ENCODE measurements at regions not wholly inside any gene's neighbourhood (a gene's known extent, or its start where the extent isn't known, plus 50 kb on each side); places are given as distances from the start of the nearest gene placed in this dataset.
"Not testable (repeated sequence)": the region's sequence is repeated elsewhere in the genome, so short reads cannot be mapped to it uniquely, and the experiment has no call there.

DNA sequence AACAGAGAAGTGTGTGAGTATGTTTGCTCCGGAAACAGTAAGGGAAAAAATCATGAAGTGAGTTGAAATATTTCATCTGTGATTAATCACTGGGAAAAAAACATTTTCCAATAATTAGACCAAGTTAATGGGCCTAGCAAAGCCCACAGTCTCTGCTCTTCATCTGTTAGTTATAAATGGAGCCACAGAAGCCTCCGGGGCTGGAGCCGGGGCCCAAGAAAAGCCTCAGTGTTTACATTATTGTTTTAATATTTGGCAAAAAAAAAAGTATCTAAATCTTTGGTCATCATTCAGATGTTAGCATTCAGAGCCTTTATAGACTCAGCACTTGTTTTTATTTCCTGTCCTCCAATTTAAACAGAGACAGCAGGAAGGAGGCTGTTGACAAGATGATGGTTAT lies 115.0 kb downstream of the UBE2U start:
- FAIRE-seq (no peak), DNase-seq (ENCODE audit: insufficient read length, low spot score) (no peak)

DNA sequence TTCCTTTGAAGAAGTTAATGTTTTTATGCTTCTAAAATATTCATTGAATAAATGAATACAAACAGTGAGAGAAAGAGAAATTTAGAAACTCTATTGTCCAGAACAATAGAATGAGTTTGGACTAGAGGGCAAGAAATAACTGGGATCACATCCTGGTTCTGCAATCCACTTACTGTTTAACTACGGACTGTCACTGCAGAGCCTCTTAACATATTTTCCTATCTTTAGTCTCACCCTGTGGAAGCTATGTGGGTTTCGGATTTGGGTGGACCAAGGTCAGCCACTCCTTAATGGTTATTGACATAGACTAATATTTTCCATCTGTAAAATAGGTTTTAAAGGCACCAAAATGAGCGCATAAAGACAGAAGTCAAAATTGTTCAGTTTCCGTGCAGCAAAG lies 116.6 kb downstream of the UBE2U start:
- no peak for DNase-seq (ENCODE audit: insufficient read length, low spot score)
- FAIRE-seq, result no peak

DNA sequence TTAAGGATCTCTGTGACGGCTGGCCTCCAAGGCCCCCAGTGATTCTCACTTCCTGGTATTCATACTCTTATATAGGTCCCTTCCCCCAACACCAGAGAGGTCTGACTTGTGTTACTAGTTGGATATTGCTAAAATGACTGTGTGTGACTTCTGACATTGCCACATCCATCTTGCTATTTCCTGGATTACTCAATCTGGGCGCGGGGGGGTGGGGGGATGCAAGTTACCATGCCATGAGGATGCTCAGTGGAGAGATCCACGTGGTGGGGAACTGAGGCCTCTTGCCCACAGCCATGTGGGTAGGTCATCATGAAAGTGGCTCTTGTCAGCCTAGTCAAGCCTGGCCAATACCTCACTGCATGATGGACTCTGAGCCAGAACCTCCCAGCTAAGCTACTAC lies 117.0 kb downstream of the UBE2U start:
- FAIRE-seq (no peak), DNase-seq (ENCODE audit: insufficient read length, low spot score) (no peak)

DNA sequence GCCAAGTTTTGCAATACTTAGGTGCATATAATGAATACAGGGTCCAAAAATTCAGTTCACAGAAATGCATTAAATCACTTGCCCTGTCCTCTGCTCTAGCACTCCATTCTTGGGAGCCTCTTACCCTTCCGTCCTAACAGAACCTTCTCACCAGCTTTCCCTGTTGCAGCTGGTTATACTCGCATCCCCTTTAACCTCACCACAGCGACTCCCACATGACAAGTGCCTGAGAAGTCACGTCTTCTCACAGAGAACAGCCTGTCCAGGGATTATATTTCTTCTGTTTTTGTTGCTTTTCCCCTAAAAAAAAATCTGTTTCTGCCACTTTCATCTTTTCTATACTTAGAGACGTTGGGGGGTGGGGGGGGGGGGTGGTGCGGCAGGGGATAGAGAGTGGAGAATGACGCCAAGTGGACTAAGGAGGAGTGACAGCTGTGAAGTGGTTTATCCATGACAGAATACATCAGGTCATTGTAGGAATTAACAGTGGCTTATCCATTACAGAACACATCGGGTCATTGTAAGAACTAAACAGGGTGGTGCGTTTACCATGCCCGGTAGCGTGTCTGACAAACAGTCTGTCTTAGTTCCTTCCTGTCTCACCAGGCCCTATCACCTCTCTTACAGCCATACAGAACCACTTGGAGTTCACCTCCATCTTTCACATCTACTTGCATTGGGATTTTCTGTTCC lies 117.6 kb downstream of the UBE2U start:
- FAIRE-seq (no peak), DNase-seq (ENCODE audit: insufficient read length, low spot score) (no peak)

DNA sequence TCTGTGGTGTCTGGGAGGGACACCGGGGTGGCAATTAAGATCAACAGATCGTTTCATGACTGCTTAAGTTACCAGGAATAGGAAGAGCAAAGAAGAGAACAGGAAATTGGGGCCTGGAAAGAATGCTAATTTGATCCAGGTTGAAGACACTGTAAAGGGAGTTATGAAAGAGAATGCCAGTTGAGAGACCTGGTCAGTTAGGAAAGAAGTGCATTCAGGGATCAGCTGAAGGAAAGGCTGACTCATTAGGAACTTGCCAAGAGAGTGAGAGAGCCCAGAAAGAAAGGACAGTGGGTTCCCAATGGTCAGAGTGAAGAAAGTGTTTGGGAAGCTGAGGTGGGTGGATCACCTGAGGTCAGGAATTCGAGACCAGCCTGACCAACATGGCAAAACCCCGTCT lies 119.6 kb downstream of the UBE2U start:
- FAIRE-seq, result no peak
- DNase-seq (ENCODE audit: insufficient read length, low spot score), result no peak

DNA sequence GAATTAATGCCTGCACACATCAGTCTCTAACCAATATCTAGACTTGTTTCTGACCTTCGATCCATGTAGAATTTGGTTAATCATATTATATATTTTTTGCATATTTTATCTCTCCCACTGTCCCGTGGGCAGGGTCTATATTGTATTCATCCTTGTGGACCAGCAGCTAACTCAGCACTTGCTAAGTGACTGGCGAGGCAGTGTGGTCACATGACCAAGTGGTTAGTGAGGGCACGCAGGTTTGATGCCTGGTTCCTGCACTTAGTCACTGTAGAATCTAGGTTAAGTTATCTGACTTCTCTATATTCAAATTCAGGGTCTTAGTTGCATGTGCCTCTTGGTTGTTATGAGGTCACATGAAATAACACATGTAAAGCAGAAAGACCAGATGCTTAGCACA lies 120.5 kb downstream of the UBE2U start:
- FAIRE-seq (no peak), DNase-seq (ENCODE audit: insufficient read length, low spot score) (no peak)

DNA sequence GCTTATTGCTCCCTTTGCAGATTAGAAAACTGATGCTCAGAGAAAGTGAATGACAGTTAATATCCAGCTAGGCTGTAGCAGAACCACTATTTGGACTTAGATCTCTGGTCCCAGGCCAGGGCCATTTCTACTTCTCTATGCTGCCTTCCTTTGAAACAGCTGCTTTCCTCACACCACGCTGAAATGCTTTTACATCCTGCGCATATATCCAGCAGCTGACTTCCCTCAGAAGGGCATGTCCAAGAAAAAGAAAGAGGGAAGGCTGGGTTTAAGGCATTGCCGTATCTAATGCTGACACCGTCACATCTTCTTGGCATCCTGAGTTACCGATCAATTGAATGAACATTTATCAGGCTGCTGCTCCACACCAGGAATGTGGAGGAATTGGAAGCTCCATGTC lies 122.4 kb downstream of the UBE2U start:
- DNase-seq (ENCODE audit: insufficient read length, low spot score), result no peak
- FAIRE-seq, result no peak

DNA sequence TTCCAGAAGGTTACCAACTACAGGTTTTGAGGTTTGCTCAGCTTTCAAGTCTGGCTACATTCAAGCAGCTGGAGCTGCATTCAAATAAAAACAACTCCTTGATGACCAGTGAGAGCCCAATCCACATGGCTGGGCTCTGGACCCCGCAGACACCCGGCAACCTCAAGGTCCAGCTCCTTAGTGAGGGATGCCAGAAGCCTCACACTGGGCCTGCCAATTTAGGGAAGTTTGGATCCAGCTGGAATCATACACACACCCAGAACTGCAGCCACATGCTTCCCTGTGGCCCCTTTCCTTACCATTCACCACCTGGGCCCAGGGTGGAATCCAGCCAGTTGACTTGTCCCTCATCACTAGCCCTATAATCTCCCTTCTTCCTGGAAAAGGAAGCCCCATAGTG lies 123.7 kb downstream of the UBE2U start:
- FAIRE-seq, result no peak
- no peak for DNase-seq (ENCODE audit: insufficient read length, low spot score)

DNA sequence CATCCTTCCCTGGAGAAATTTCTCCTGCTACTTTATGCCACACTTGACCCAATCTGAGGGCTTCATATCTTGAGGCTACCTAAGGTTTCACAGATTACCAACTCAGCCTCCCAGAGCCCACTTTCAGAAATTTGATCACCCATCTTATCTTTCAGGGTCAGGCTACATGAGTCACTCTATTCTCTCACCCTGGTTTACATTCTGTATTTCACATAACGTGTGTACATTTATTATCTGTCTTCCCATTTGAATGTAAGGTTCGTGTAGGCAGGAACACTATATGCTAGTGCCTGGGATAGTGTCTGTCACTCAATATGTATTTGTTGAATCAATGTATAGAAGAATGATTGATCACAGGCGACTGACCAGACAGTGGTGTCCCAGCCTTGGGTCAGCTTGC lies 124.8 kb downstream of the UBE2U start:
- FAIRE-seq (no peak), DNase-seq (ENCODE audit: insufficient read length, low spot score) (no peak)

DNA sequence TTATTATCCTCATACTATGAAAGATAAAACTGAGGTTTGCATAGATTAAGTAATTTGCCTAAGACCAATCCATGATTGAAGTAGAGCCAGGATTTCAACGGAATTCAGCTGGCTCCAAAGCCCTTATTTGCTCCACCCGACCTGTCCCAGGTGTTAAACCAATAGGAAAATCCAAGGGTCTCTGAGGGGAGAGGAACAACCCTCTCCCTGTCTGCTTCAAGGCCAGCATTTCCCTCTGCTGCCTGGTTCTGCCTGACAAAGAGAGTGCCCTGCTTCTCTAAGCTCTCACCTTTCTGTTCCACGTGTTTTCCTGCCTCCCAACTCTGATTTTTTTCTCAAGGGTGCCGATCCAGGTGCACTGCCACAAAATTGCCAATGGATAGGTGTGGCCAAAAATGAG lies 127.4 kb downstream of the UBE2U start:
- FAIRE-seq, result no peak
- no peak for DNase-seq (ENCODE audit: insufficient read length, low spot score)

DNA sequence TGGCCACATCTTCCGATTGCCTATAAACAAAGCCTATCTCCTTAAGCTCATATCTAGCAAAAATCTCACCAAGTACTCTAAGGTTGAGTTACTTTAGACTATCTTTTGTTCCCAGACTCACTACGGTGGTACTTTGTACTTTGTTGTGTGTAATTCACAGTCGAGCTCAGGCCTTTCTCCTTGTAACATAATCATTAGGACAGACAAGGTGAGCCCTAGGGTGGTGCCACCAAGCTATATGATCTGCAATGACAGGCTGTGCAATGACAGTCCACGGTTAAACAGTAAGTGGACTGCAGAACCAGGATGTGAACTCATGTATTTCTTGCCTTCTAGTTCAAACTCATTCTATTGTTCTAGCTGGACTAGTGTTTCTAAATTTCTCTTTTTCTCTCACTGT lies 132.2 kb downstream of the UBE2U start:
- FAIRE-seq (no peak), DNase-seq (ENCODE audit: insufficient read length, low spot score) (no peak)

DNA sequence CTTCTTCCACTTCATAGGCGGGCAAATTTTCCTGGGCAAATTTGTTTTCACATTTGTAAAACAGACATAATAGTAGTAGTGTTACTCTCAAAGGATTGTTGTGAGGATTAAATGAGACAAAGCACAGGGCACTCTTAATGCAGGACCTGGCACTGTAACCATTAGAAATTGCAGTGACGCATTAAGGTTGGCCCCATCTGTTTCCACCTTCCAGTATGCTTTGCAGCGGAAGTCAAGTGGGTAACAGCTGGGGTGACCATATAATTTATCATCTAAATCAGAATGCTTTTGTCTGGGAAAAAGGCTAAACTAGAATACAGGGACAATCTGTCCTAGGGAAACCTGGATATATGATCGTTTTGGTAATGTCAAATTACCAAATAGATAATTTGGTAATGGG lies 132.5 kb upstream of the CACHD1 start:
- DNase-seq (ENCODE audit: insufficient read length, low spot score) (no peak), FAIRE-seq (no peak)

DNA sequence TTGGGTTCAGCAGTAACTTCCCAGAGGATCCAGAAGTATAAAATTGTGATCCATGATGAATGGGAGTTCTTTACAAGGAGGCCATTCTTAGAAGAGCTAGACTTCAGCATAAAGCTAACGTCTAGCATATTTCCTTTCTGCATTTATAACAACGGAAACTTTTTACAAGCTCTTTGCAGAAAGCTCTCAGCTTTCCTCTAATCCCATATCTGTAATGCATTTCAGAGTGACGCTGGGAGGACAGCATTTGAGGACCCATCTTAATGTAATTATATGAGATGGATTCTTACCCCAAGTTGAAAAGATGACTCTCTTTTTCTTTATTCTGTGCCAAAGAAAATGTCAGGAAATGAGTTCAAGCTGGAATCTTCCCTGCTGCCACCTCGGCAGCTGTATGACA lies 132.0 kb upstream of the CACHD1 start:
- no peak for DNase-seq (ENCODE audit: insufficient read length, low spot score)
- FAIRE-seq, result no peak

DNA sequence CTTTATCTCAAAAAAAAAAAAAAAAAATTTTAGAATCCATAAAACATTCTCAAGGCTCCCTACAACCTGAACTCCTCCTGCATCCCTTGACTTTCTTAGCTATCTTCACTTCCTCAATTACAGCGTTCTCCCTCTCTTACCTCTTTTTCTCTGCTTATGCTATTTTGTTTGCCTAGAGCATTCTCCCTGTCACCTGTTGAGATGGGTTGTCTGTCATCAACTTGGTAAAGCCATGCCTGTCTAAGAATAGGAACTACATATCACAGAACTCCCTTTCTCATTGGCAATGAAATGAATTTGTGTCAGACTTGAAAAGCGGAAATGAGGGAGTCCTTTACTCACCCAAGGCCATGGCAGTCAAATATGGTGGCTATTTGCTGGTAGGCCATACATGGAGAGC lies 129.6 kb upstream of the CACHD1 start:
- no peak for DNase-seq (ENCODE audit: insufficient read length, low spot score)
- FAIRE-seq, result no peak

DNA sequence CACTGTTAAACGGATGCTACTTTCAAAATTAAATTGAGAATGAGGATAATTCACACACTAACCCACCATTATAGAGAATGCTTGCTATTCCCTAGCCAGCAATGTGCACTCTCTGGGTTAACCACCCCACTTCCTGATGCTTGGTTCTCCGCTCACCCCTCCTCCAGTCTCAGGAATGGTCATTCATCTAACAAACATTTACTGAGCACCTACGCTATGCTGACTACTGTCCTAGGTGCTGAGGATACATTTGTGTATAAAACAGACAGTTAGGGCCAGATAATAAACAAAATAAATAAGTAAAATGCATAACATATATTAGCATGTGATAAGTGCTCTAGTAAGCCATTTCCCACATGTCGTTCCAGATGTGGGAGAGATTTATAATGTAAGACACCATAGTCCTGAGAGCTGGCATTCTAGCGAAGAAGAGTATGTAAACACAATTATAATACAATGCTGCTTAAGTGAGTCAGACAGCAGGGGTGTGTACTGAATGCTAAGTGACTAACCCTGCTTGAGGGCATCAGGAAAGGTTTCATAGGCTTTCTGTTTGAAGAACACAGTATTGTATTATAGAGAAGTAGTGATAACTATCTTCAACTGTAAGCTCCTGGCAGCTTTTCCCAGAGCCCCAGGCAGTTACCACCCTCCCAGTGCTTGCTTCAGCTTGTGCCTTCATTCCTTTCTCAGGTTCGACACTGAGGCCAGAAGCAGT lies 126.7 kb upstream of the CACHD1 start:
- FAIRE-seq, result peak; percentile 64

DNA sequence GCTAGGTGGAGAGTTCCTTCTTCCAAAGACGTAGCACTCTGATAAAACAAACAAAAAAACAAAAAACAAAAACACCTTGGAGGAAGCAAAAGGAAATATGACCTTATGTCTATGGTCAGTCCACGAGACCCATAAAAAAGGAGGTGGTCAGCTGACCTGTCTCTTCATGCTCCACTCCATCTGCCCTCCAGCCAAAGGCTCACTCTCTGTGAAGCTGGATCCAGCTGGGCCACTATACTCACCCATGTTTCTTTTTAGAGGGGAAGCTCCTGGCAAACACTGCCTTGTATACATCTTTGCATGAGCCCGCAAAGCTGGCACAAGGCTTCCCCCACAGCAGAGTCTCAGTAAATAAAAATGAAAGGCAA lies 126.1 kb upstream of the CACHD1 start:
- FAIRE-seq, result no peak

More for the DNA sequence above, 126.7 kb upstream of the CACHD1 start:
- DNase-seq (ENCODE audit: insufficient read length, low spot score), result peak; percentile 61

DNA sequence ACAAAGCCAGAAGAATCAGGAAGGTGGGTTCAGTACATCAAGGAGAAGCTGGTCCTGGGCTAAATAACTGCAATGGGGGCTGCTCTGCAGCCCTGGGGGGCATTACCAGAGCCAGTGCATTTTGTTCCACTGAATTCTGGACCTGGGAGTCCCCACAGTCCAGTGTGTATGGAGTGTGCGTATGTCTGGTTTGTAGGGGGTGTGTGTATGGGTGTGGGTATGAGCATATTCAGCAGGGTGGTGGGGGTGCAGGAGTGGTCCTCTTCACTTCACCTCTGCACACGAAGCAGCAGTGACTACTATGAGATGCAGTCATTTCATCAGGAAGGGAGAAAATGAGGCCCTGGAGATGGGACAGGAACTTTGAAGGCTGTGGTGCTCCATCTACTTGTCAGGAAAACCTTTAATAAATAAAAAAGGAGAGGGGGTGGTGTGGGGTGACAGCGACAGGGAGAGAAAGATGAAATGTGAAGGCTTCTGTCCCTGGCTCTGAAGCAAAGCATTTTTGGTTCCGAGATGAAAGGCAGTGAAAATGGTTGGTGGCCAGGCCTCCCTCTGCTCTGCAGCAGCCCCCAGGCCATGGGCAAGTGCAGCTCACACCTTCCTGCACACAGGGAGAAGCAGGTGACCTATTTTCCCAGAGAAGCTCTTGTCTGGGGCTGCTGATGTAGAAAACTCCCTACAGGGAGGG lies 121.5 kb upstream of the CACHD1 start:
- FAIRE-seq, result no peak
- DNase-seq (ENCODE audit: insufficient read length, low spot score), result no peak

More for the DNA sequence above, 126.1 kb upstream of the CACHD1 start:
- DNase-seq (ENCODE audit: insufficient read length, low spot score), result peak; percentile 10

DNA sequence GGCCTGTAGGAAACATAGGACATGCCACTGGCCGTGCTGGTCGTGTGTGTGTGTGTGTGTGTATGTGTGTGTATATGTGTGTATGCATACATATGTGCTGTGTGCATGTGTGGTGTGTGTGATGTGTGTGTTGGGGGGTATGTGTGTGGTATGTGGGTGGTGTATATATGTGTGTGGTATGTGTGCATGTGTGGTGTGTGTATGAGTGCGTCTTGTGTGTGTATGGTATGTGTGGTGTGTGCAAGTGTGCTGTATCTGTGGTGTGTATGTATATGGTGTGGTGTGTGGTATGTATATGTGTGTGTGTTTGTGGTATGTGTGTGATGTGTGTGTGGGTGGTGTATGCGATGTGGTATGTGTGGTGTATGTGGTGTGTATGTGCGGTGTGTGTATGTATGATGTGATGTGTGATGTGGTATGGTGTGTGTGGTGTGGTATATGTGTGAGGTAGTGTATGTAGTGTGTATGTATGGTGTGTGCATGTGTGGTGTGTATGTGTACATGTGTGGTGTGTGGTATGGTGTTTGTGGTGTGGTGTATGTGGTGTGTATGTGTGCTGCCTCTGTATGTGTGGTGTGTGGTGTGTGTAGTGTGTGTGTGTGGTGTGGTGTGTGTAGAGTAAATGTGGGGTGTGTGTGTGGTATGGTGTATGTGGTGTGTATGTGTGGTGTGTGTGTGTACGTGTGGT lies 120.8 kb upstream of the CACHD1 start:
- no peak for DNase-seq (ENCODE audit: insufficient read length, low spot score)
- peak; percentile 90 for FAIRE-seq

DNA sequence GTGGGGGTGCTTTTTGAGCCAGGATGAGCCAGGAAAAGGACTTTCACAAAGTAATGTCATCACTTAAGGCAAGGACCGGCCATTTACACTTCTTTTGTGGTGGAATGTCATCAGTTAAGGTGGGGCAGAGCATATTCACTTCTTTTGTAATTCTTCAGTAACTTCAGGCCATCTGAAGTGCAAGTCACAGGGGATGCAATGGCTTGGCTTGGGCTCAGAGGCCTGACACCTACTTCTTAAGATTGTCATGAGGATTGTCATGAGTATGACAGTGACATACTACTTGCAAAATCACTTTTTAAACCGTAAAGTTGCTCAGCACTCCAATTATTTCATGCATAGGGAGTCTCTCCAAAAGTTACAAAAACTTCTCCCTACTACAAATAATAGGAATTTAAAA lies 114.4 kb upstream of the CACHD1 start:
- FAIRE-seq; DNase-seq (ENCODE audit: insufficient read length, low spot score): not testable (repeated sequence)

DNA sequence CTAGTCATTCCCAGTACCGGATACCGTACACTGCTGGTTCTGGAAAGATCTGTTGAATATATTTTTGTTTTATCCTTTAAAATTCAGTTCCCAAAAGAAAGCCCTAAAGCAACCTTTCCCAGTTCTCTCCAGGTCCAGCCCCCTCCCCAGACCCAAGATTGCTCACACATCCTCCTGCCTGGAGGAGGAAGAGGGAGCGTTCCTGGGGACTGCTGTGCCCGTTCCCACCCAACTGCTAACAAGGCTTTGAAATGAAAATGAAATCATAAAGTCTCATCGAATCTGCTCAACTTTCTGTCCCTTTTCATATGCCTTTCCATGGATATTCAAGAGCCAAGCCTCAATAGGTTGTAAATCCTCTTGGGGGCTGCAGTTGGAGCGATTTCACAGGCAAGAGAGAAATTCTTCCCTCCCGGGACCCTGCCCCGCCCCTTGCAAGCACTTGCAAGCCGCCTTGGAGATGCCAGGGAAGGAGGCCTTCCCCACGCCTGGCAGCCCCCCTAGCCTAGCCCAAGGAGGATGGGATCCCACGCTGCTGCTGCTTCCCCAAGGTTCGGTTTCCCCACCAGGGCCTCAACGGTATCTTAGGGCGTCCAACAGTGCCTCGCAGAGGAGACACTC lies 113.2 kb upstream of the CACHD1 start:
- DNase-seq (ENCODE audit: insufficient read length, low spot score) (no peak), FAIRE-seq (no peak)

DNA sequence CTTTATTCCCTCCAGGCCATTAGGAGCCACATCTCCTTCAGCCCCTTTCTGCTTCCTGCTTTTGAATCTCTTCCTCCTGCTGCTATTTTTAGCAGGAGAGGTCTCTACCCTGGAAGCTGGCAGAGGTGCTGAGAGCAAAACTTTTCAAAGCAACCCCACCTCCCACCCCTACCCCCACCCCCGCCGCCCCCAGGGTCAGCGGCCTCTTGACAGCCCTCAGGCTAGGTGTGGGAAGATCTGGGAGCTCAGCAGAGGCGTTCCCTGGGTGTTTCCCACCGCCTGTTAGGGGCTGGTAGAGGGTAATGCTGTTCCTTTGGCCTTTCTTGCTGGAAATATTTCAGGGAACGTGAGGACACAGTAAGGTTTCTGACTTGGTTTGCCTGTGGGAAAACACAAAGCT lies 112.5 kb upstream of the CACHD1 start:
- FAIRE-seq (no peak), DNase-seq (ENCODE audit: insufficient read length, low spot score) (no peak)

Measured in HTR-8/SVneo (cell line).